ENCODE measurements at regions not wholly inside any gene's neighbourhood (a gene's known extent, or its start where the extent isn't known, plus 50 kb on each side); places are given as distances from the start of the nearest gene placed in this dataset.

GRCh38 chr10:24039315-24039714 is 169.6 kb upstream of the KIAA1217 start:
- TF ChIP-seq EGR1 (IDR thresholded peaks at IDR 0.05; ENCODE audit: borderline replicate concordance, low read depth, low read length) (no peak), SIN3A (conservative IDR thresholded peaks at IDR 0.05 in 1 of 2, IDR thresholded peaks at IDR 0.05 in 1 of 2; ENCODE audit: low read depth in 1 of 2, low read length in 2 of 2) (no peak), CTCF (IDR thresholded peaks at IDR 0.05; ENCODE audit: control extremely low read depth in 1 of 3, insufficient read depth in 1 of 3, low read depth in 1 of 3, low read length in 3 of 3) (no peak), POLR2A (IDR thresholded peaks at IDR 0.05; ENCODE audit: control extremely low read depth in 1 of 2, low read depth in 2 of 2, low read length in 2 of 2) (no peak), EZH2 (IDR thresholded peaks at IDR 0.05; ENCODE audit: low read depth, low read length, severe bottlenecking) (no peak), SP2 (IDR thresholded peaks at IDR 0.05; ENCODE audit: low read length) (no peak), ATF2 (IDR thresholded peaks at IDR 0.05; ENCODE audit: low read length) (no peak)
